HCEC 1CT (cell line): ENCODE measurements at regions not wholly inside any gene's neighbourhood (a gene's known extent, or its start where the extent isn't known, plus 50 kb on each side); places are given as distances from the start of the nearest gene placed in this dataset.

Source experiments
- DNase-seq: peaks from one replicate; pipeline ENCODE4 v3.0.0-alpha.2; 2017

- no peak for DNase-seq
Observed at GRCh38 chr9:74281674-74282073, 215.5 kb upstream of the RORB start.

GRCh38 chr9:74282526-74283253 lies 214.4 kb upstream of the RORB start:
- DNase-seq: no peak

- no peak for DNase-seq
Observed at GRCh38 chr9:74284581-74285450, 212.3 kb upstream of the RORB start.

GRCh38 chr9:74293479-74293878 lies 203.7 kb upstream of the RORB start:
- no peak for DNase-seq

- no peak for DNase-seq
Observed at GRCh38 chr9:74303945-74304344, 193.2 kb upstream of the RORB start.

GRCh38 chr9:74304598-74304997 lies 192.5 kb upstream of the RORB start:
- no peak for DNase-seq

- DNase-seq: no peak
Observed at GRCh38 chr9:74309654-74310053, 187.5 kb upstream of the RORB start.

GRCh38 chr9:74317235-74317634 lies 179.9 kb upstream of the RORB start:
- DNase-seq: no peak

- DNase-seq: no peak
Observed at GRCh38 chr9:74321396-74321795, 175.7 kb upstream of the RORB start.

- DNase-seq: no peak
Observed at GRCh38 chr9:74322661-74323314, 174.3 kb upstream of the RORB start.

GRCh38 chr9:74330487-74331214 lies 166.5 kb upstream of the RORB start:
- no peak for DNase-seq

GRCh38 chr9:74331607-74332006 lies 165.5 kb upstream of the RORB start:
- DNase-seq: no peak

GRCh38 chr9:74333384-74334032 lies 163.6 kb upstream of the RORB start:
- no peak for DNase-seq

- no peak for DNase-seq
Observed at GRCh38 chr9:74334271-74334670, 162.9 kb upstream of the RORB start.

GRCh38 chr9:74336161-74336560 lies 161.0 kb upstream of the RORB start:
- no peak for DNase-seq

GRCh38 chr9:74348777-74349176 lies 148.4 kb upstream of the RORB start:
- DNase-seq: no peak

- no peak for DNase-seq
Observed at GRCh38 chr9:74355107-74355506, 142.0 kb upstream of the RORB start.

GRCh38 chr9:74357577-74357976 lies 139.6 kb upstream of the RORB start:
- DNase-seq: no peak

- no peak for DNase-seq
Observed at GRCh38 chr9:74358959-74359358, 138.2 kb upstream of the RORB start.

GRCh38 chr9:74361508-74361907 lies 135.6 kb upstream of the RORB start:
- DNase-seq: no peak

- no peak for DNase-seq
Observed at GRCh38 chr9:74362423-74362822, 134.7 kb upstream of the RORB start.

GRCh38 chr9:74366111-74366510 lies 131.0 kb upstream of the RORB start:
- DNase-seq: no peak

- DNase-seq: no peak
Observed at GRCh38 chr9:74369844-74370243, 127.3 kb upstream of the RORB start.
